Putamen (tissue), 1 donor: ENCODE measurements at regions not wholly inside any gene's neighbourhood (a gene's known extent, or its start where the extent isn't known, plus 50 kb on each side); places are given as distances from the start of the nearest gene placed in this dataset.

Experiments used
- DNase-seq: peaks from one replicate; pipeline ENCODE4 v3.0.0-alpha.2; 2016; ENCODE audit warnings: low spot score

DNA sequence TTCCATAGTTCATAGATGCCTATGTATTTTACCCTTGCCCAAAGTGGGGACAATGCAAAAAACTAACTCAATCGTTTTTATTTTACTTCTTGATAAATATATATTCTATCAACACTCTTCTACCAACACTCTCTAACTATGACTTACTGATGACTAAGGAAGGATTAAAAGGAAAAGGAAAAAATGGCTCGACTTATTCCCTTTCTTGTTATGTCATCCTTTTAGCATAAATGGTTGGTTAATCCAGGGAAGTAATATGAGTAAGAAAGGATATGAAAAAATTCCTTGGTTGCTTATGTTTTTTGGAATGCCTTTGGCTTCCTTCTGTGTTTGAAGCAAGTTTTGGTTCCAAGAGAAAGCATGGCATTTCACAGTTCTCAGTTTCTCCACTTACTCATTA lies 1087.1 kb downstream of the C4orf33 start:
- DNase-seq = no peak

DNA sequence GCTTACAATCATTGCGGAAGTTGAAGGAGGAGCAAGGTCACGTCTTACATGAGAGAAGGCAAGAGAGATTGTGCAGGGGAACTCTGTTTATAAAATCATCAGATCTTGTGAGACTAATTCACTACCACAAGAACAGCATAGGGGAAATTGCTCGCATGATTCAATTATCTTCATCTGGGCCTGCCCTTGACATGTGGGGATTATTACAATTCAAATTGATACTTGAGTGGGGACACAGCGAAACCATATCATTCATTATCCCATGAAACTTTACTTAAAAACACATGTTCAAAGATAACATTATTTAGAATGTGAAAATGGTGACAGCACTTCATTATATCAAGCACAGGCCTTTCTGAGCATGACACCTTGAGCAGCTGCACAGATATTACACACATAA lies 1087.8 kb downstream of the C4orf33 start:
- DNase-seq = no peak

DNA sequence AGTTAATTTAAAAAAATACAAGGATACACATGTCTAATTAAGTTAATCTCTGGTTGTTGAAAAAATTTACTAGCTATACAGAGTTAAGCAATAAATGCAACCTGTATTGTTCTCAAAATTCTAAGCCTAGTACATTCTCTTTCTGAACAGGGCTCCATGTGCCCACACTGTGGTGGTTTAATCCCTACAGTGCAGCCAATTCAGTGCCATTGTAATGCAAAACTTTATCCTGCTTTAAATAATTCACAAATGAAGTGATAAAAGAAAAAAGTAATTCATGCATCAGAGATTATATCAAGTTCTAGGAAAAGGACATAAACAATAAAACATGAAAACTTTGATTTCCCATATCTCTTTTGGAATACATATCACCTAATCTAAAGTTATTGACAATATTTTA lies 1089.2 kb downstream of the C4orf33 start:
- DNase-seq = no peak

DNA sequence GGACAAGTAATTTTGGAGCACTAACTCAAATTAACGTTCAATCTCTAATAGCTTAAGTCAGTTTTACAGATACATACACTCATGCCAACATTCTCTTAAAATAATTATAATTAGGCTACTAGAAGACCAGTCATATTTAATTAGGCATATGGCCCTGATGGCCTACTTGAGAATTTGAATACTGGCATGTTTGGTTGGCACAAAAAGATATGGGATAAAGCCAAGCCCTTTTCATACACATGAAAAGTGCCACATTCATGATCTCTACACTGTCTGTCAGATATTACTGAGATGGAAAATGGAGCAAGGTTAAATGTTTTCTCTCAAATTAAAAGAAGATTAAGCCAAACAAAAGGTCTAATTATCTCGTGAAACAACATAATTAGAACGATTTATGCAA lies 1091.0 kb downstream of the C4orf33 start:
- DNase-seq = no peak

DNA sequence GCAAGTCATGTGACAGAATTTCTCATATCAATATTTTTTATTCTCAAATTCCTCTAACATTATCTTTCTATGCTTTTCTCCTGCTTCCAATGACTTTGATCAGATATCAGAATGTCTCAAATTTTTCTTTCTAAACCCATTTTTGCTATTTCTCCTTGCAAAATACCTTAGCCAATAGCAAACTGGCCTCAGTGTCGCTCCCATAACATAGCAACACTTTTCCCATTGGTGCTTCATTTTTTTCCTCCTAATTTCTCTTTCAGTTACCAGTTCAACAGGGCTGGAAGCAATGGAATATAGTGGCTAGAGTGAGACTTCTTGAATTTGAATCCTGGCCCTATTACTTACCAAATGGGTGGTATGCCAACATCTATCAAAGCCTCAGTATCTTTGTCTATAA lies 1091.6 kb downstream of the C4orf33 start:
- DNase-seq = no peak

DNA sequence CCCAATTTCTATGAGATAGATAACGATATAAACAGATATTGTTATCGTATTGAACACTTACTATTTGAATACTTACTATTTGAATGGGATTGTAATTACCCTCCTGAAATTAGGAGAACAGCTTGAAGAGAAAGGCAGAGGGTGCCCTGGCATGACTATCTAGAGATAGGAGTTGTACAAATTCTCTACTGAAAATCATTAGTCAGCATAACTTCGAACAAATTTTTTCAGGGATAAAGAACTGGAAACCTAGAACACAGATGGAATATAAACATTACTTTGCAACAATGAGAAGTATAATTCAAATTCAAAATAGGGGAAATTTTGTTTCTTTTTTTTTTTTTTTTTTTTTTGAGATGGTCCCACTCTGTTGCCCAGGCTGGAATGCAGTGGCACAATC lies 1096.8 kb downstream of the C4orf33 start:
- no peak for DNase-seq

DNA sequence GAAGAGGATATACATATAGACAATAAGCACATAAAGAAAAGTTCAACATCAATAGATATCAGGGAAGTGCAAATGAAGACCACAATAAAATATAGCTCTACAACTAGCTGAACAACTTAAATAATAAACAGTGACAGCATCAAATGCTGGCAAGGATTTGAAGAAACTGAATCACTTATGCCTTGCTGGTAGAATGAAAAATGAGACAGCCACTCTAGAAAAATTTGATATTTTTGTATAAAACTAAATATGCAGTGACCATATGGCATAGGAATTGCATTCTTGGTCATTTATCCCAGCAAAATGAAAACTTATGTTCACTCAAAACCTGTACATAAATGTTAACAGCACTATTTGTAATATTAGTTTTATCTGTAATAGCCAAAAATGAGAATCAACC lies 1102.0 kb downstream of the C4orf33 start:
- DNase-seq = no peak

DNA sequence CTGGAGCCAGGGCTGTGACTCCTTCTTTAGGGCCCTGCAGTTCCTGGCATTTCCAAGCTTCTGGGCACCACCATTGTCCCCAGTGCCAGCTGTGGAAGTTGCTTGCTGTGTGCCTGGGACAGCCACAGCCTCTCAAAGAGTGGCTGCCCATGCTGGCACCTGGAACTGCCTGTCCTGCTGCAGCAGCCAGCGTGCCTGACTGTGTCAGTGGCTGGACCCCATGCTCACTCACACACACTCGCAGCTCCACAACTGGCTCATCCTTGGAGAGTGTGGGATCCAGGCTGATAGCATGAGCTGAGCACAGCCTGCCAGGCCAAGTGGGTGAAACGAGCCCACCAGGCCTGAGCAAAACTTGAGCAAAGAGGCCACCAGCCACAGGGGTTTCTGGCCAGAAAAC lies 1107.6 kb downstream of the C4orf33 start:
- DNase-seq = no peak

DNA sequence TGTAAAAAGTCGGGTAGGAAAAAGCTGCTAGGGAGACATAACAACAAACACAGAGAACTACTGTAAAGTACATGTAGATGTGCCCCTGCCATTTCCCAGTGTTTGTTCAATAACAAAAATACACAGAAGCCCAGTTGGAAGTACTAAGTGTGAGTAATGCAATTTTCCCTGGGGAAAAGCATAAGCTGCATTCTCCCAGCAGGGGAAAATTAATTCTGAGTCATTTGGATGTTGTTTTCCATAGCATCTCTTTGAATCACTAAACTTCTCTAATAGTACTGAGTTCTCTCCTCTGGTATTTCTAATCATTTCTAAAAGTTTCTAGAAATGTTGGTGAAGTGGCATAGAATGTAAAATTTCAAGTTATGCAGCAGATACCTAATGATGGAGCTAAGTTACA lies 1114.9 kb downstream of the C4orf33 start:
- no peak for DNase-seq

DNA sequence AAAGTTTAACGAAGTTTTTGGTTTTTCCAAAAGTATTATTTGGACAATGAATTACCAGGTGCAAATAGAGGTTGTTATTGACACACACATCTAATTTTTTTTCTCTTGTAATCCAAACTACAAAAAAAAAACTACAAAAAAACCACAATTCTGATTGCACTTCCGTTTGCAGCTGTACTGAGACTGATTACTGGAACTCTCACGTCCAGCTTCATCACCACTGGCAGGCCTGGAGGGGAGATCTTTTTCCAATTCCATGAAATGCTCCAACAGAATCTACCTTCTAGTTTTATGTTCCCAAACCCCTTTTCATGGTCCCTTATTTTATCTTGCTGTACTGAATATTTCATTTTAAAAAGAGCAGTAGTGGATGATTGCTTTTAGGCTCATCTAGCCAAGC lies 1118.3 kb downstream of the C4orf33 start:
- DNase-seq = no peak

DNA sequence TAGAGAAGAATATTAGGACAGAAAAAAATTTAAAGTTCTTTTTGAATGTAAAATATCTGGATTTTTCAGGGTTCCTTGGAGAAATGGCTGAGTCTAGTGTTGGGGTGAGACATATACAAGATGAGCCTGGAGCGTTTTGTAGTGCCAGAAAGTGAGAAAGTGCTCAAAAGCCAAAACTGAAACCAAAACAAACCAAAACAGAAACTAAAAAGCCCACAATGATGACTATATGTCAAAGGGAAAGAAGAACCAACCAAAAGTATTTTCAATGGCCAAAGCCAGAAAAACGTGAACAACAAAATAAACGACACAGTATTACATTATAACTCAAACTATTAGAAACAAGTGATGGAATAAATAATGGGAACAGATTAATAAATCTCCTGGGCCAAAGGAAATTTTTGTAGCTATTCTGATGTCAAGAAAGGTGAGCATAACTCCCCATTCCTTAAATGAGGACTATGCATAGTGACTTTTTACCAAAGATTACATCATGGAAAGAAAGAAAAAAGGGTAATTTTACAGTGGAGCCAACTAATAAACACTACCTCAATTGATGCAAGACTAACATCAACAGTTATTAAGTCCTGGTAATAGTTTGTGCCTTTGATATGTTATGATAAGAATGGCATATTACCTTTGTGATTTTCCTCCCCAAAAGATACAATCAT lies 1137.6 kb downstream of the C4orf33 start:
- no peak for DNase-seq

DNA sequence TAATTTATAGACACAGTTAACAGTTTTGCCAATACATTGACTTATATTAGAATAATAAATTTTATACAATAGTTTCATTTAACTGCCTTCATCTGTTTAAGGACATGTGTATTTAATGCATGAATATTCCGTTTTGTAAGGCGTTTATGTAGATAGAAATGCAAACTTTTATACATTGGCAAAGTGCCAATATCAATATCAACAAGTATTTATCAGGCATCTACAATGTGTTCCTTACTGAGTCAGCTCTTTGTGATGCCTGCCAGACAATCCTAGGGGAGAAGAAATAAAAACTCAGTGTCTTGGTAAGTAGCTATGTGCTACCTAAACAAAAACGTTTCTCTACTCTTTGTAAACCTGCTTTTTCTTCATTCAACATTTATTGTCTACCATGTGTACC lies 1142.2 kb downstream of the C4orf33 start:
- DNase-seq = no peak

DNA sequence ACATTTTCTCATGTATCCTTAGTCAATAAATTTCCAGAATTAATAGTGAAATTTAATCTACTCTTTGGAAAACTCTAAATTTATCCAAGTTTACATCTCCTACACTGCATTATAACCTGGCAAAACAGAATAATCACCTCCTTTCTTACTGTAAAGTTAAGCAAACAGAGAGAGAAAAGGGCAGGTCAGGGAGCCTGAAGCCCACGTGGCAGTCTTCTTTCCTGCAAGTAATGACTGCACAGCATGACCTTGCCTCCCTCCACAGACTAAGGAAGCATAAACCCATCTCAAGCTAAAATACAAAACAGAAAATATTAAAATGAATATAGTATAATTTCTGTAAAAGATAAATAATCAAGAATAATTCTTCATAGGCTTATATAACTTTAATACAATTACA lies 1153.0 kb downstream of the C4orf33 start:
- no peak for DNase-seq

DNA sequence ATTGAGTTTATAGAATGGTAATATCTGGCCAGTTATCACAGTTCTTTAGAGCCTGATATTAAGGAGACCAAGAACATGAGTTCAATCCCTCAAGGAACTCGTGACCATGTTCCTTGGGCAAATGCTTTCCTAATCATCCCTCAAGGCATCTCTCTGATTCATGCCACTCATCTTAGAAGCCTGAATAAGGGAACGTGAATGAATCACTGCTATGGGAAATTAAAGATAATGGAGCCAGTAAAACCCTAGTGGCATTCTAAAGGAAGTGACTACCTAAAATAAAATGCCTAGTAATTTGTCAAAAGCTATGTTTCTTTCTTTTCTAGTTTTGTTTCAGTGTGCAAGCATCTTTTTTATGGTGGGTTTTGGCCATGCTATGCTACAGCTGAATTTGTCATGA lies 1161.3 kb downstream of the C4orf33 start:
- no peak for DNase-seq

DNA sequence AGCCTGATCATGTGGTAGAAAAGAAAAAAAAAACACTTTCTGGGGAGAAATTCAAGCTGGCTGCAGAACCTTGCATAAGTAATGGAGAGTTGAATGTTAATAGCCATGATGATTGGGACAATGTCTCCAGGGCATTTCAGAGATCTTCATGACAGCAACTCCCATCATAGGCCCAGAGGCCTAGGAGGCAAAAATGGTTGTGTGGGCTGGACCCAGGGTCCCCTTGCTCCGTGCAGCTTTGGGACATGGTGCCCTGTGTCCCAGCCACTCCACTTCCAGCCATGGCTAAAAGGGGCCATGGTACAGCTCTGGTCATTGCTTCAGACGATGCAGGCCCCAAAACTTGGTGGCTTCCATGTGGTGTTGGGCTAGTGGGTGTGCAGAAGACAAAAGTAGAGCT lies 1170.9 kb downstream of the C4orf33 start:
- DNase-seq = no peak

DNA sequence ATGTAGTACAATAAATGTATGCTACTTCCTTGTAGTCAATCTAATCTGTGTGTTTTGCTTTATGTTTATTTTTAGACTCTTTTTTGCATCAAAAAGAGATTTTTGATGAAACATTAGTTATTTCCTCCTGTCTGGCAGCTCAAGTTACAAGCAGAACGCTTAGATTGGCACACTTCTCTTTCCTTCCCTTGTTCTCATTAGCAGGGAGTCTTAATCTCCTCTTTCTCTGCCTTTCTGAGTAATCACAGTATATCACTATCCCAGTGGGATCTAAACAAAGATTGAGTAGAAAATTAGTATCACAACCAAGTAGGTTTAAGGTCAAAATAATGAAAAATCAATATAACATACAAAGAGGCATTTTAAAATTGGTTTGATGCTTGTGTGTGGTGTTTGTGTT lies 1192.6 kb downstream of the C4orf33 start:
- no peak for DNase-seq

DNA sequence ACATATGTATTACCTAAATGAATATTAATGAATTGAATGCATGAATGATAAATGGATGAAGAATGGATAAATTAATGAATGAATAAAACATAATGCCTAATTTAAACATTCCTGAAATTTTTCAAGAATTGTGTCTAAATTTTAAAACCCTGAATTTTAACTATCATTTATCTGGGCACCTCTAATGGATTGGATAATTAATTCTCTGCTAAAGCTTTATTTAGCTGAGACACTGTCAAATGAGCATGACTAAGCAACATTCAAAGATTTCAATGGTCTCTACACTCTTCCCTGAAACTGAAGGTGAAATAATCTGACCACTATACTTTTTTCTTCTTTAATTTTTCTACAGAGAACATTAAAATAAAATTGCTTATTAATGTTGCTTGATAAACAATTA lies 1197.7 kb downstream of the C4orf33 start:
- DNase-seq = no peak

DNA sequence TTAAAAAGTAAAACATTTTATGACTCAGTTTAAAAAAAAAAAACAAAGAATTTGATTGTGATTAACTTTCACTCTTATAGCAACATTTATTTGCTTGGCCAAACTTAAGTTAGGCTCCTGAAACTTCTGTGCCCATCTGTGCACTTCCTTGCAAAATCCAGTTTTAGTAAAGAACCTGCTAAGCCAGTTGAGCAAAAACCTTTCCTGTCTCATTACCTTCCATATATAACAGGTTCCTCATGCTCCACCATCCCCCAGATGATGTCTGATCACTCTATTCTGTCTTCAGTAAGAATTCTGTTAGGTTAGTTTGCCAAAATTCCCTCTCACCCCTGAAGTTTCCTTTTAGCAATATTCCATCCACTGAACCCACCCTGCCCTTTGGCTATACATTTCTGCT lies 1200.5 kb downstream of the C4orf33 start:
- DNase-seq = no peak

DNA sequence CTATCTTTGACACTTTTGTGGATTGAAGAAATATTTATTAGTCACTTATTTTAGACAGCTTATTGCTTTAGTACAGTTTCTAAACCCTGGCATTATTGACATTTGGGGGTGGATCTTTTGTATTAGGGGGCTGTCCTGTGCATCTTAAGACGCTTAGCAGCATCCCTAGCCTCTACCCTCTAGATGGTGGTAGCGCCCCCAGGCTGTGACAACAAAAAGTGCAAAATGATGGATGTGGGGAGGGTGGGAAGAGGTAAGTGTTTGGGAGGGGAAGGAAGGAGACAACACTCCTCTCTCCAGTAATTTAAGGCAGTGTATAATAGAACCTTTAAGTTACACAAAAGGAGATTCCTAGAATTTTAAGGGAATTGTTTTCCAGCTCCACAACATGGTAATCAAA lies 1210.6 kb downstream of the C4orf33 start:
- no peak for DNase-seq

DNA sequence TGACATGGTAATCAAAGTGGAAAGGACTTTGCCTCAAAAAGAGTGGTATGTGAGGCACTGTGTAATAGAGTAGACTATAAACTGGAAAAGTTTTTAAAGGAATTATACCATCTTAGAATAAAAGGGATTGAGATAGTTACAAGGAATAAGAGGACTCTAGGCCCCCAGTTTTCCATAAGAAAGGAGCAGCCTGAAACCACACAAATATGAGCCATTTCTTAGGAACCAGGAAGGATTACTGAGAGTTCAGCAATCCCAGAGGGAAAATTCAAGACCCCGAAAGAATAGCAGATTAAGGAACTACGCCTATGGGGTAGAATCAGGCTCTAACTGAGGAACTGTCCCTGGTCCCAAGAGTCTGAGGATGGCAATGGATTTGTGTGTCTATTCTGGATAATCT lies 1213.3 kb downstream of the C4orf33 start:
- no peak for DNase-seq

DNA sequence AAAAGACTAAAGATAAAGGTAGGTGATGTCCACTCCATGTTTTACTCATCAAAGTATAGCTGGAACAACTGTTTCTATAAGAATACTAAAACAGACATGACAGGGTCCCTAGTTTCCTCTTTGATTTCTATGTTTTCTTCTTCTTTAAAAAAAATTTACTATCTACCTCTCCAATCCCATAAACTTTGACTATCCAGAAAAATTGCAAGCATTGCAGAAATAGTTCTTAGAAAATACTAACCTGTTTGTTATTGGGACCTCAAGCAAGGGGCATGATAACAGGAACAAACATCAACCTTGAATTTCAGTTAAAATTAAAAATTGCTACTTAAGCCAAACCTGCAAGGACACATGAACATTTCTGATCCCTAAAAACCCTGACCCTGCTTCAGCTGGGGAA lies 1226.5 kb downstream of the C4orf33 start:
- DNase-seq = no peak

DNA sequence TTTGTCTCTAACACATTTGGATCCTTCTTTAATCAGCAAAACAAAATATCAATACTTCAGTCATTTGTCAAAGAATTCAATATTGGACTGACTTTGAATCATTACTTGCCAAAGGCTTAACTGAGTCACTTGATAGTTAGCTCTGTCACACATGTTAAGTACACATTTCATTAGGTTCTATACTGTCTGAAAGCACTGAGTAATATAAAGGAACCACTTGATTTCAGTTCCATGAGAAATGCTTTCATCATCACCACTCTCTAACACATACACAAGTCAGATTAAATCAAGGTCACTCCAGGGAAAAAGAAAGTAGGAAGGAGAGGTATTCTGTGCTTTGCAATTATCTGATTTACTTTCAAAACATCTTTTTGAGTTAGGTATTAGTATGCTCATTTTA lies 1233.1 kb downstream of the C4orf33 start:
- no peak for DNase-seq

DNA sequence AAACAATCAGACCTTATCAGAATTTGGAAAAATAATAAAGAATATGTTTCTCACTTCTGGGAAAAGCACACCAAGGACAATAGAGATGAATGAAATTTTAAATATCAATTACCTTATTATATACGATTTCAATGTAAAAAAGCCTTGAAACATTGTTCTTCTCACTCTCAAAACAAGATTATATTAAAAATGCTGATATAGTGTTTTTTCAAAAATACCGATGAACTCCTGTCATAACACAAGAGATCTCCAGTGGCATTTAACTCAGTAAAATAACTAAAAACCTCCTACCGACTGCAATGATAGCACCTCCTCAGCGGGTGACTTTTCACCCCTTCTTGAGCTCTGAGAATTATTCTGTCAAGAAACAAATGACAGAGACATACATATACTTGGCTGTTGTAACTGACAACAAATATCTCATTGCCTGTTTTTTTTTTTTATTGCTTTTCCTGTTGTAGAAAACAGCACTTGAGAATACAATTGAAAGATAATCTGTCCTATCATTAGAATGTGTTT lies 1237.3 kb downstream of the C4orf33 start:
- DNase-seq = no peak

DNA sequence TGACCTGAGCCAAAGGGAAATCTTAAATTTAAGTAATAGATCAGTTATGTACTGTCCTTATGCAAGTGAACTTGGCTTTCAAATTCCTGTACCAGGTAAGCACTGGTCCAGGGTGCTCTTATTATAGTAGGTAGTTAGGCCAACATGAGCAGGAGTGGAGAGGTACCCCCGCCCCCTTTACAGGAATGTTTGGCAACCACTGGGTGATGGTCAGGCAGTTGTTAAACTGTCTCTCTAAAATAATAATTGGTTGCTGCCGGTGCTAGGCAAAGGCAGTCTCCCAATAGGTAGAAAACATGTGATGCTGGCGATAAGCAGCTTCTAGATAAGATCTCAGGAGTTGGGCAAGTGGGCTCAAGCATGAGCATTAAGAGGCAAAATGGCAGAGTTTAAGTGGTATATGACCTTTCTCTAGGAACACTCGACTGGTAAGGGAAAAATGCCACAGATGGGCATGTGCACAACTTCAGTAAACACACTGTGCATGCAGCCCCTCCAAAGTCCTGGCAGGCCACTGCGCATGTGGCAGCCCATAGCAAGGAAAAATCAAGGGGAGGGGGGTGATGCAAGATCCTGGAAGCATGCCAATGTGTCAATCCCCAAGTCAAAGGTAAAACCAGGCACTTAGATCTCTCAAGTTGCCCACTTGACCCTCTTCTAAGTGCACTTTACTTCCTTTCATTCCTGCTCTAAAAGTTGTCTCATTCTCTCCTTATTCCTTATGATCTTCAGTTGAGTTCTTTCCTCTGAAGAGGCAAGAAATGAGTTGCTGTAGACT lies 1239.7 kb downstream of the C4orf33 start:
- DNase-seq = no peak
